HG02763 (cell line): ENCODE measurements at regions not wholly inside any gene's neighbourhood (a gene's known extent, or its start where the extent isn't known, plus 50 kb on each side); places are given as distances from the start of the nearest gene placed in this dataset.

ENCODE experiments used
- ATAC-seq: cut with Tn5 transposase; IDR thresholded peaks from one replicate; pipeline ENCODE4 v1.9.1; 2021; ENCODE audit warnings: mild to moderate bottlenecking, moderate library complexity; ENCODE audit not compliant: unreplicated experiment

DNA sequence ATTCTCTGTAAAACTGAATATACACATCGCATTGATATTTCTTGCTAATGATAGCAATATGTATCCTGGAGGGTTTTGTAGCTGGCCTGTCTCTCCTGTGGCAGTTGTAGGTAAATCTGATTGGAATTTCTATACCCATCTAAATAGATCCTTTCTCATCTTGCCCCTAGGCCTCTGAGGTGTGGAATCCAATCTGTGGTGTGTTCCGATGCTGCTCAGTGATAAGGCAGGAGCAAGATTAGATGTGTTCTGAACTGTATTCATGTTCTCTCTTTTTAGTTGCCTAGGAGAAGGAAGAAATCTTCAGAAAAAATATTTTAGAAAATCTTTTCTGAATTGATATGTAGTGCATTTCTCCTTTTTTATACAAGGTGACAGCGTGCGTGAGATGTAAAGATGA is 507.5 kb downstream of the NR2F1-AS1 start:
- ATAC-seq: no peak

GRCh38 chr5:93072831-93073459 is 508.1 kb downstream of the NR2F1-AS1 start:
- no peak for ATAC-seq

GRCh38 chr5:93071710-93072109 is 509.3 kb downstream of the NR2F1-AS1 start:
- no peak for ATAC-seq

GRCh38 chr5:93070938-93071337 is 510.1 kb downstream of the NR2F1-AS1 start:
- ATAC-seq: no peak

- ATAC-seq: no peak
These were observed 511.7 kb downstream of the NR2F1-AS1 start for GRCh38 chr5:93069276-93069675.

DNA sequence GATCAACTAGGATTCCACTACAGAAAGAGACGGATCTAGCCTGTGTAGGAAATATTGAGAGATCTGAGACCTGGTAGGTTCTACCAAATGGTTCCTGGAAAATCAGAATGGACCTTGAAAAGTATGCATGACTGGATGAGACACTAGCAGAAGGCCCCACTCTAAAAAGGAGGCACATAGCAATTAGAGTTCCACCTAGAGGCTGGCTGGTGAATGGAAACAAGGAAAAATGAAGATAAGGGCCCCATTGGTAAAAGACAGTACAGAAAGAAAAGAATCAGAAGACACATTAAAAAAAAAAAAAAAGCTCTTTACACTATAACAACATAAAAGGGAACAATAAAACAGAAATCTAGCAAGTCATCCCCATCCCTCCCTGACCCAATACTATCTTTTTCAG is 518.5 kb downstream of the NR2F1-AS1 start:
- no peak for ATAC-seq

DNA sequence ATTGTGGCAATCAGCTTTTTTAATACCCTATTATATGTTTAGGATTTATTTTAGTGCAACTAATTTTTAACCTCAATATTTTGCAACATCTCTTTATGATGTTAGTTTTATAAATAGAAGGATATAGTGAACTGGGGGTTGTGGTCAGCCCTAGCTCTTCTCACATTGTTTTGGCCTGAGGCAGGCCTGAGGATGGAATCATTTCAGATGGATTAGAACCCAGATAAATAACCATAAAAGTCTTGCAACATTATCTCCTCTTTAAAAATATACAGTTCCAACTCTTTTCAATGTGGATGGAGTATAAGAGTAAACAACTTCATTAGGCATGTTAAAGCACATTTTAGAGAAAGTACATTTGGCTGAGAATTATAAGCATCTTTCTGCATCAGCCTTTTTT is 522.7 kb downstream of the NR2F1-AS1 start:
- no peak for ATAC-seq

- no peak for ATAC-seq
These were observed 523.7 kb downstream of the NR2F1-AS1 start for GRCh38 chr5:93057311-93057710.

DNA sequence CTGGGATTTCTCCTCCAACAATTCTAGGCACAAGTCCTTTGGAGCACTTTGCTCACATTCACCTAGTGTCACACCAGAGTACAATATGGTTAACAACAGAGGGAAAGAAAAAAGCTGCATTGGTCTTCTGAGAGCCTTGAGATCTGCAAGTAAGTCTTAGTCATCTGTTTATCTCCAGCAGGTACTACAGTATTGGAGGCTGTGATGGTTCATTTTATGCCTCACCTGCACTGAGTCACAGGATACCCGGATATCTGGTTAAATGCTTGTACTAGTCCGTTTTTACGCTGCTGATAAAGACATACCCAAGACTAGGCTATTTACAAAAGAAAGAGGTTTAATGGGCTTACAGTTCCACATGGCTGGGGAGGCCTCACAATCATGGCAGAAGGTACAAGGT is 525.0 kb downstream of the NR2F1-AS1 start:
- ATAC-seq: no peak

GRCh38 chr5:93055561-93055960 is 525.5 kb downstream of the NR2F1-AS1 start:
- ATAC-seq: no peak

DNA sequence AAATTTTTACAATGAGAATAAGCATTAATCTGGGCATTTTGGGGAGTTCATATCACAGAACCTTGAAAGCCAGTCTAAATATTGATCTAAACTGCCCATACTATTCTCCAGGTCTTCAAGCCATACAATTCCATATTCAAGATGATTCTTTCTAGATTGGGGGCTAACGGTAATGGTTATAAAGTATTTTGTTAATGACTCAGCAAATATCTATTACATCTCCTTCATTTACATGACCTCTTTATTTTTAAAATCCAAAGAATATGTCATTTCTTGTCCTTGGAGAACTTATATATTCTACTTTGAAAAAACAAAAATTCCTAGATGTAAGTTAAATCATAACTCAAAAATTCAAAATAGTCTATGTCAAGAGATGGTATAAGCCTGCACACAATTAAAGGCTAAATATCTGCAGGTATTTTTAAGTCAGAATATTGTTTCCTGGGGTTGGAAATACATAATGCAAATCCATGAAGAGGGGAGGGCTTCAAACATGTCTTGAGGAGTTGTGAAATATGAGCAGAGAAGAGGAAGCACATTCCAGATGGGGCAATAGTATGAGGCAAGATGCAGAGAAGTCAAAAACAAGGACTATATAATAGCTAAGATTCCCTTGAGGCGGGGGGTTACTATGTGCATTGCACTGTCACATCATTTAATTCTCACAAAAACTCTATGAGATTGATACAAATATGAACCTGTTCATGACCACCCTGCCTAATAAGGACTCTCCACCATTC is 526.4 kb downstream of the NR2F1-AS1 start:
- ATAC-seq: no peak

- no peak for ATAC-seq
These were observed 527.2 kb downstream of the NR2F1-AS1 start for GRCh38 chr5:93053825-93054224.

DNA sequence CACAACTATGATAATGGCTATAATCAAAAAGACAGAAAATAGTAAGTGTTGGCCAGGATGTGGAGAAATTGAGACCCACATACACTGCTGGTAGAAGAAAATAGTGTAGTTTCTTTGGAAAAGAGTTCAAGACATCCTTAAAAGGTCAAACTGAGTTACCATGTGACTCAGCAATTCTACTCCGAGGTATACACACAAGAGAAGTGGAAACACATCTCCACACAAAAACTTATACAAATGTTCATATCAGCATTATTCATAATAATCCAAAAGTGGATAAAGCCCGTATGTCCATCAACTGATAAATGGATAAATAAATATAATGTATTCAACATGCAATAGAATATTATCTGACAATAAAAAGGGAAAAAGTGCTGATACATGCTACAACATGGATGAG is 532.2 kb downstream of the NR2F1-AS1 start:
- no peak for ATAC-seq

- ATAC-seq: no peak
These were observed 536.0 kb downstream of the NR2F1-AS1 start for GRCh38 chr5:93044859-93045666.

DNA sequence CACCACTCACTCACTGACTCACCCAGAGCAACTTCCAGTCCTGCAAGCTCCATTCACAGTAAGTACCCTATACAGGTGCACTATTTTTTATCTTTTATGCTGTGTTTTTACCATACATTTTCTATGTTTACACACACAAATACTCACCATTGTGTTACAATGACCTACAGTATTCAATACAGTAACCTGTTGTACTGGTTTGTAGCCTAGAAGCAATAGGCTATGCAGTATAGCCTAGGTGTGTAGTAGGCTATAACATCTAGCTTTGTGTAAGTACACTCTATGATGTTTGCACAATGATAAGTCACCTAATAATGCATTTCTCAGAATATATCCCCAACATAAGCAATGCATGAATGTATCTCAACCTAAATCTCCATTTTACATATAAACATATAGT is 541.1 kb downstream of the NR2F1-AS1 start:
- no peak for ATAC-seq

- ATAC-seq: no peak
These were observed 546.1 kb downstream of the NR2F1-AS1 start for GRCh38 chr5:93034621-93035590.

- ATAC-seq: no peak
These were observed 558.1 kb downstream of the NR2F1-AS1 start for GRCh38 chr5:93022796-93023447.

- no peak for ATAC-seq
These were observed 558.8 kb downstream of the NR2F1-AS1 start for GRCh38 chr5:93022211-93022610.

DNA sequence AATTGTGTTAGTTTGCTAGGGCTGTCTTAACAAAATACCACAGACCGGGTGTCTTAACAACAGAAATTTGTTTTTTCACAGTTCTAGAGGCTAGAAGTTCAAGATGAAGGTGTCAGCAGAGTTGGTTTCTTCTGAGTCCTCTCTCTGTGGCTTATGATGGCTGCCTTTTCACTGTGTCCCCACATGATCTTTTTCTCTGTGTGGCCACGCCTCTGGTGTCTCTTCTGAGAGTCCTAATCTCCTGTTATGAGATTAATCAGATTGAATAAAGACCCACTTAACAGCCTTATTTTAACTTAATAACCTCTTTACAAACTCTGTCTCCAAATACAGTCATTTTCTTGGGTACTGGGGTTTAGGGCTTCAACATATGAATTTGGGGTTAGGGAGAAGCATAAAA is 561.1 kb downstream of the NR2F1-AS1 start:
- ATAC-seq: no peak

GRCh38 chr5:93018461-93018860 is 562.6 kb downstream of the NR2F1-AS1 start:
- ATAC-seq: no peak
